CMK (cell line): ENCODE measurements at regions not wholly inside any gene's neighbourhood (a gene's known extent, or its start where the extent isn't known, plus 50 kb on each side); places are given as distances from the start of the nearest gene placed in this dataset.
A peak's percentile ranks its signal among the peaks of the same experiment; 100 is the strongest.
"Not testable (repeated sequence)": the region's sequence is repeated elsewhere in the genome, so short reads cannot be mapped to it uniquely, and the experiment has no call there.

Experiments used
- DNase-seq: peaks from one replicate; pipeline ENCODE4 v3.0.0-alpha.2; 2010; ENCODE audit warnings: low read depth

DNA sequence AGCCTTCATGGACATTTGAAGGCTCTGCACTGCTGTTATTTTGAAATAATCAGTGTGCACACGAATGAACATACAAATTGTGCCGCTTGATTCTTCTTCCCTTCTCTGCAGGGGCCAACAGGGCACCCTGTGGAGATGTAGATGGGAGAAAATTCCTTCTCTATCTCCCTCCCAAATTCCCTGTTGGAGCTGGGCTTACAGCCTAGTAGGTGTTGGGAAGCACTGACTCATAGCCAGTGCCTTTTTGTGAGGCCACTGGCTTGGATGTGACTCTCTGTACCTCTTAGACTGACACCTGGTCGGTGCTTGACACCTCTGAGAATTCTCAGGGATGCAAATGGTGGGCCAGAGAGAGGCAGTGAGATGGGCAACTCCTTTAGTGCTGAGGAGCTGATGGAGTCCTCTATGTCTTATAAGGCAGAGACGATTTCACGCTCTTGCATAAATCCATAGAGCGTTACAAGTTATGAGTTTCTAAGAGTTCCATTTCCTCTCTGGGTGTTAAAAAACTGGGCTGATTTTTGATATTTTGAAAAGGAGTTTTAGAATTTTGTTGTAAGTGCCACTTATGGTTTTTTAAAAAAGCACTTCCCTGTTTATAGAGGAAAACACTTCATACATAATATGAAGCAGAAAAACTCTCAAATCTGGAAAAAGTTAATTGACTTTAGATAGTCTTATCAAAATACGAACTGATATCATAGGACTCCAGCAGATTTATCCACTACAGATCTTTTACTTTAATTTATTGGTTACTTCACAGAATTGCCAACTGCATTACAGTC is 89.8 kb upstream of the MAP3K7 start:
- DNase-seq: no peak

DNA sequence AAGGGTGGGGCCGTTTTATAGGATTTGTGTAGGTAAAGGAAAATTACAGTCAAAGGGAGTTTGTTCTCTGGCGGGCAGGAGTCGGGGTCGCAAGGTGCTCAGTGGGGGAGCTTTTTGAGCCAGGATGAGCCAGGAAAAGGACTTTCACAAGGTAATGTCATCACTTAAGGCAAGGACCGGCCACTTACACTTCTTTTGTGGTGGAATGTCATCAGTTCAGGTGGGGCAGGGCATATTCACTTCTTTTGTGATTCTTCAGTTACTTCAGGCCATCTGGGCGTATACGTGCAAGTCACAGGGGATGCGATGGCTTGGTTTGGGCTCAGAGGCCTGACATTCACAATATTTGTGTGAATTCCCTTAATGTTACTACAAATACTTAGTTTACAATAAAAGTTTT is 88.2 kb upstream of the MAP3K7 start:
- not testable (repeated sequence) for DNase-seq

DNA sequence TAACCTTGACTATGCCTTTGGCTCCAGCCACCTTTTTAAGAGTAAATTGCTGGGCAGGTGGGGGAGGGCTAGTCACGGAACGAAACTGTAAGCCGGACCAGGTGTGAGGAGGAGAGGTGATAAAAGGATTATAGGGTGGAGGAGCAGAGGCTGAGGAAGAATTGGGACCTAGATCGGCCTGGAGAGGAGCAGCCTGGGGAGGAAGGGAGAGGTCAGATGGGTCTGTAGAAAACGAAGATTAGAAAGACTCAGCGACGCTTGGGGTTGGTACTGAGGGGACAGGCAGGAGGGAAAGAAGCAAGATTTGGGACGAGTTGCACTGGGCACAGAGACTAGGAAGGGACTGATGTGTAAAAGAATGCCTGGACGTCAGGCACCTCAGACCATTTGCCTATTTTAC is 87.2 kb upstream of the MAP3K7 start:
- DNase-seq: not testable (repeated sequence)

DNA sequence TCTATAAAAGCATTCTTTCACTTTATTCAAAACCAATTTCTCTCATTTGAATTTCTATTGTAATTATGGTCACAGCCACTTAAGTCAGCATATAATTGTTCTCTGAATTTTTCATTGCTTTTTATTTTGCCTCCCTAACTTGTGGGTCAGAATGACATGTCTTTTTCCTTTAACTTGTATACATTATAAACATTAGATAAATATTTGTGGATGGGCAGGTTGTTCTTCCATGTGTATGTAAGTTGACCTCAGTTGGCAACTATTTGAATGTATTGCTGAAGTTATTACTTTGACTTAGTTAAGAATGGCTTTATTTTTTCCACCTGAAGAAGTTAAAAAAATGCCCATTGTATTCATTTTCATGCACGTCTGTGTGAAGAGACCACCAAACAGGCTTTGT is 83.0 kb upstream of the MAP3K7 start:
- DNase-seq: no peak

DNA sequence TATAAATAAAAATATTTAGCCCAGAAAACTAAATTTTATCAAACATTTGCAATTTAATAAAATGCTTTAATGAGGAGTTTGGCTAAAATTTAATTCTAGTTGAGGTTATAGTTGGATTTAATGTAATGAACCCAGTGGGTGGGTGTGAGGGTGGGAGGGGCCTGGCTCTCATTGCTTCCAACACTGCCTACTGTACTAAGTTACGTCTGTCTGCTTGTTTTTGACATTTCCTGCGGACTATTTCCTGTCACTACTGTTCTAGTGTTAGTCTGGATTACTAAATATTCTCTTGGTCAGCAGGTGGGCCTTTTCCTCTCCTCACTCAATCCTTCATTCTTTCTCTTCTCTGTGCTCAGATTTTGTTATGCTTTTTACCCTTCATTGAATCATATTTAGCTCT is 82.5 kb upstream of the MAP3K7 start:
- no peak for DNase-seq

DNA sequence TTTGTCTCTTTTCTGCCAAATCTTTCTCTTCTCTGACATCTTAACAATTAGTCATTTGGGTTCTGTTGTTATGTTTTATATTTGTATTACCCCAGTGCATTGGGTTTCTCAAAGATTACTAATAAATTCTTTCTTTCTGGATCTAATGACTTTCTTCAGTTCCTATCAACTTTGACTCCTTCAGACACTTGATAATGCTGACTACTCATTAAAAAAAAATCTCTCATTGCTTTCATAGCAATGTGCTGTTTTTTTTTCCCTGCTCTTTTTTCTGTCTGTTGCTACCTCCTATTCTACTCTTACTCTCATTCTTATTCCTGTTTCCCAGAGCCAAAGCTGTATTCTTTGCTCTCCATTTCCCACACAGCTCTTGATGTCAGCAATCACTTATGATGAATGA is 81.3 kb upstream of the MAP3K7 start:
- DNase-seq: no peak

DNA sequence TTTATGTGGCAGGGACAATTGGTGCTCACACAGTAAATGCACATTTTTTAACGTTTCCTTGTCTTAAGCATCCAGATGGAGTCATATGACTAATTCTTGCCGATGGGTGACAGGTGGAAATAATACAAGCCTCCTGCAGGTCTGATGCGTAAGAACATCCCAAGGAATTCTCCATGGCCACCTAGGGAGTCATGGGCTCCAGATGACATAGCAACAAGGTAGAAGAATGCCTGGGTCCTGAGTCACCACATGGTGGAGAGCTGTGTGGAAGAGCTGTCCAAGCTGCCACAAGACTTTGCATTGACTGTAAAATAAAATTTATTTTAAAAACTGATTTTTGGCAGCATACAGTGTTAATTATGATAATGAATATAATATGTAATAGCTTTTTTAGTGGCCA is 77.0 kb upstream of the MAP3K7 start:
- no peak for DNase-seq

DNA sequence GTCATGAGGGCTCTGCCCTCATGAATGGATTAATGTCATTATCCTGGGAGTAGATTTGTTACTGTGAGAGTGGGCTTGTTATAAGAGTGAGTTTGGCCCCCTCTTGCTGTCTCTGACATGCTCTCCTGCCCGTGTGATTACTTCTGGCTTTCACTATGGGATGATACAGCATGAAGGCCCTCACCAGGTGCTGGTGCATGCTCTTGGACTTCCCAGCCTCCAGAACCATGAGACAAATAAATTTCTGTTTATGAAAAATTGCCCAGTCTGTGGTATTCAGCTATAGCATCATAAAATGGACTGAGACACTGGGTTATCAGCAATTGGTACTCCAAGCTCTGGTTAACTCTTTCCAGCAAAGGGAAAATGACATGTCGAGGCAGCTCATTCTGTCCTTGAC is 76.2 kb upstream of the MAP3K7 start:
- no peak for DNase-seq

DNA sequence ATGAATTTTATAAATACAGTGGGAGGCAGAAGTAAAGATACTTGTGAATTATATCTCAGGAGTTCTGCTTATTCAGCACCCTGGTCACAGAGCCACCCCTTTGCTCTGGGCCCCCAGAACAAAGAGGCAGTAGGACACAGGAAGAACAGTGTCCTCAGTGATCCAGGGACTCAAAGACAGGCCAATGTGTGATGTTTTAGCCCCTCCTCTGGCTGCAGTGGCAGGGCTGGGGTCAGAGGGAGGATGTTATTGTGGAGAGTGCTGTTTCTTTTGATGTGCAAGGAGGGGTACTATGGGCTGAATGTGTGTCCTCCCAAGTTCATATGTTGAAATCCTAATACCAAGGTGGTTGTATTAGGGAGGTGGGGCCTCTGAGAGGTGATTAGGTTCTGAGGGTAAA is 74.1 kb upstream of the MAP3K7 start:
- DNase-seq: no peak

DNA sequence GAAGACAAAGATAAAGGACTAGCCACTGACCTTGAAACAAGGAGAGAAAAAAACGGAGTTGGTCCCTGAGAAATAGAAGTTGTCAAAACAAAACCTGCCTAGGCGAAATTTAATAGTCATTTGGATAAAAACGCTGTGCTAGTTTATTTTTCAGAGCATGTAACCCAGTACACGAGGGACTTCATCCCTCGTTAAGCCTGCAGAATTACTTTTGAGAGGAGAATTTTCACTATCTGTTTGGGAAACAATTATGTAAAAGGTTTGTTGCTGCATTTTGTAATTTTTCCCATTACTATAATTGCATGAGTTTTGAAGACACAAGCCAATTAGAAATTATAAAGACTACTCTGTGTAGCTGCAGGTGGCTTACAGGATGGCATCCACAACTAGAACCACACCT is 71.6 kb upstream of the MAP3K7 start:
- no peak for DNase-seq

DNA sequence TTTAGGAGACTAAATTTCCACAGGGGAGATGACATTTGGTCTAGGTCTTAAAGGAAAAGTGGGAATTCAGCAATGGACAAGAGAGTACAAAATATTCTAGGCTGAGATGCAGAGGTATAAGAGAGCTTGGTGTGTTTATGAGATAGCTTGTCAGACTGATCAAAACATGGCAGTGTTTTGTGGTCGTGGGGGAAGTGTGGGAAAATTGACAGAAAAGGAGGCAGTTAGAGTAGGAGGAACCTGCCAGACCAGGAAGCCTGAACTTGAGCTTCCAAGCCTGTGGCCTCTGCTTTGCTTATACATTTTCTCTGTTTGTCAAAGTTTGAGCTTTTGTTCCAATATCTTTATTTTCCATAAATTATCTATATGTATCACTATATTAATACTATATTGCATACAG is 69.5 kb upstream of the MAP3K7 start:
- peak; percentile 17 for DNase-seq

DNA sequence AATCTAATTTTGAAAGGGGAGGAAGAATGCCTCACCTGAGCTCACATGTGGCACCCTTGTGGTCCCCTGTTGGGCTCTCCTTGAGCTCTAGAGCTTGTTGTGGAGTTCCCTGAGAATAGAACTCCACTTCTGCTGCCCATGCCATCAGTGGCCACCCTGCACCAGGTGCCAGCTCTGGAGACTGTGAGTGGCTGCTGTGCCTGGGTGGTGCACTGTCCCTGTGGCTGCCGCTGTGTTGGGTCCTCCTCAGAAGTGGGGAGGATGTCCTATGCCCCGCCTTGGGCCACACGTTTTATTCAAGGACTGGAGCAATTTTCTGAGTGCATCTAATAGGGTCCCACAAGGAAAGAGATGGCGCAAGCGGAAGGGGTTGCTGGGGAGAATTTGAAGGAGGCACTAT is 67.9 kb upstream of the MAP3K7 start:
- no peak for DNase-seq

DNA sequence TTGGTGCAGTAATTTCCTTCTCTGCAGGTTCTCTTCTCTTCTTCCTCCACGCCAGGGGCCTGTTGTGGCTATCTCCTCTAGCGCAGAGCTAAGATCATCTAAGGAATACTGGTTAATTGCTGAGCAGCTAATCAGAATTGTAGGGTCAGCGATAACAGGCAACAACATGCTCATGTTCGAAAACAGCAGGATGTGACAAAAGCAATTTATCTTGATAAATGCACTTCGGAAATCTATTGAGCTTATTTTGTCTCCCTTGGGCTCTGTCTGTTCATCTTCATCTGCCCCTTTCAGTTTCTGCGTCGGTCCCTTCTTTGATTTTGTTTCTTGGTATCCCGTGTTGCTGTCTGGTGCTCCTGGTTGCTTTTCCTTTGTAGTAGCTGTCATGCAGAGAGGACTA is 67.3 kb upstream of the MAP3K7 start:
- DNase-seq: no peak

DNA sequence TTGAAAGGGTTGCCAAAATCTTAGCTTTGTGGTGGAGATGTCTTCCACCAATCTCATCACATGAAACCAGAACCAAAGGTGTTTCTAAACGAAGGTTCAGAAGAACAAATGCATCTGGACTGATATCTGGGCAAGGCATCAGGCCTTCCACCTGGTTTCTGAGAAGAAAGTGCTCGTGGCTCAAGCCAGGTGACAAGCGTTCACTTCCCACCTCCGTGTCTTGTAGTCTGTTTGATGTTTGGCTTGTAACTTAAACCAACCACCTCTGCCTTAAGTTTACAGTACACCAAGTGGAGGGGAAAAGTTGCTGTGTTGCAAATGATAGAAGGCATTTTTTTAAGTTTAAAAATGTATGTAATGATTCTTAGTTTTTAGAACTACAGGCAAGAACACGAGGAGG is 66.9 kb upstream of the MAP3K7 start:
- no peak for DNase-seq

DNA sequence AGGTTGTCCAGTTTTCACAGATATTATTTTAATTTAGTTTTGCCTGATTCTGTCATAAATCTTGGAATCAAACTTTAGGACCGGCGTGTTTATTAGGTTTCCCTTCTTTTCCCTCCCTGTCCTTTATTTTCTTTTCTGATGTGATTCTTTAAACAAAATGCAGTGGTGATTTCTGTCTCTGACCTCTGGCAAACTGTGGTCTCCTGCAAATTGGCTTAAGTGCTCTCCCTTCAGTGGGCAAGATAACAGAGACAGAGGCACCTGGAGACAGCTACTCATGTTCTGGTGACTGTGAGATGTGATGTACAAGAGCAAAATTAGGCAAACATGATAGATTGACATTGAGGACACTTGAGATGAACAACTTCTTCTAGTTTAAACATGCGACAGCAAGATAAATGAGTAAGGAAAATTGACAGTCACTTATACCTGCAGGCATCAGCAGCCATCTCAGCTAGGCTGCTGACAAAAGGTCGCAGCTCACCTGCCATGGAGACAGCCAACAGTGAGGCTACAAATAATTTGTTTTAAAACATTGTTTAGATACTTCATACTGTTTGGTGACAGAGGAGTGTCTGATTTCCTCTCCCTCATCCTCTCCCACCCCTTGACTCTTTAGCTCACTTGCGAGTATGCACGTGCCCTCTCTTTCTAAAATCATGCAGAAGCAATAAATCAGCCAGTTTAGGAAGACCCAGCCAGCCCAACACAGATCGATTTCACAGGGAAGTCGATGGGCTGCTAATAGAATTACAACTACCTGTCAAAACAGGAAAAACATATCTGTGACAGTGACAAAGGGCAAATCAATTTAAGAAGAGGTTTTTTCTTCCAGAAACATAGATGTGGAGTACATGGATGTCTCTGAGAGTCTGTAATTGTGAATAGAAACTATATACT is 63.4 kb upstream of the MAP3K7 start:
- DNase-seq: no peak

DNA sequence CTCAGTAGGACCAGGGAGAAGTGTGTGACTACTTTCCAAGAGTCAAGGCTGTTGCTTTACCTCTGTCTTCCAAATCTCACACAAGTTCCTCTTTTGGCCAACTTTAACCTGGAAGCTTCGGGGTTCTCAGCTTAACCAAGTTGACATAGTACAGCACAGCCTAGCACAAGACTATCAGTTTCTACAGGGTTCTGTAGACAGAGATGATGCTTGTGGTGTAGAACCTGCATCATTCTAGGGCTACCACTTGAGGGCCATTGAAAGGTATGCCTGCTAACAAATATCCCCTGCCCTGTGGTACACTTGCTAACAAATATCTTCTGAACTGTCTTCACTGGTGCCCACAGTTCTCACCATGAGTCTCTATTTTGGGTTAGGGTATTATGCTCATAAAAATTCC is 62.0 kb upstream of the MAP3K7 start:
- no peak for DNase-seq

DNA sequence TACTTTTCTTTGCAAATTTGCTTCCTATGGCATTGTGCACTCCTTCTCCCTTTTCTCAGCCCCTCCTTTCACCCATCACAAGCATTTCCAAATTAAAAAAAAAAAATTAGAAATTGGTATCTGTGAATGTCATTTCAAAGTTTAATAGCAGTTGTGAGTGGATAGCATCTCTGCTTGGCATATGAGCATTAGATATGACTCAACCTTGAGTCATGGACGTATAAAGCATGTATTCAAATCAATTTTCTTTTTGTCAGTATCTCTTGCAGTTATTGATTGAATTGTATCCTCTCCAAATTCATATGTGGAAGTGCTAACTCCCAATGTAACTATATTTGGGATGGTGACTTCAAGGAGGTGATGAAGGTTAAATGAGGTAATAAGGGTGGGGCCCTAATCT is 60.1 kb upstream of the MAP3K7 start:
- DNase-seq: no peak

DNA sequence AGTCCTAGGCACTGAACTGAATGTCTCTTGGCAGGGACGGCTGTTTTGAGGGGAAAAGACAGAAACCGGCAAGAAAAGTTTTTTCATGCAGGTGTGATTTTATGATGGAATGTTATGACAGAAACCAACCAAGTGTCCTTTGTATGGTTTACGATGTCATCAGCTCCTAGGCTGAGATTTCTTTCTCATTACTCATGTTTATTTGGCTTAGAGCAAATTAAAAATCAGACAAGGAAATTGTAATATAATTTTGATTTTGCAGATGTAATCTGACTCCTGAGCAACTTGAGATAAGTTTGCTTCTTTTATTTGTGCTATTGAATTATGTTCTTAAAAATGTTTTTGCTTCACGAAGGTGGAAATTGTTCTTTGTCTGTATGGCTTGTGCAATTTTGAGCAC is 58.8 kb upstream of the MAP3K7 start:
- no peak for DNase-seq

DNA sequence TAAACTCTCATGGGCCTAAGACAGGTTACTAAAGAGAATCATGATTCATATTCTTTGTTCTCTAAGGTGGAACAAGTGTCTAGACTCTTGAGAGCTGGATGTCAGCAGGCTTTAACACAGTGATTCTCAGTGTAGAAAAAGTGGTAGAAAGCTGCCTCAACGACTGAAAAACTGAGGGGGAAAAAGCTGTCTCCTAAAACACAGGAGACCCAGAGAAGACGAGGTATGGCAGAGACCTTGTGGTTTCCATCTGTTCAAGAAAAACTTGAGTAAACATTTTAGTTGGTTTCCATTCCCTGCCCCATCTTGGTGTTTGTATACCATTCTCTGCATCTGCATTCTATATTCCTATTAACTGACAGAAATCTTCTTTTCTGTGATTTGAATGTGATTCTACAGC is 57.6 kb upstream of the MAP3K7 start:
- no peak for DNase-seq

DNA sequence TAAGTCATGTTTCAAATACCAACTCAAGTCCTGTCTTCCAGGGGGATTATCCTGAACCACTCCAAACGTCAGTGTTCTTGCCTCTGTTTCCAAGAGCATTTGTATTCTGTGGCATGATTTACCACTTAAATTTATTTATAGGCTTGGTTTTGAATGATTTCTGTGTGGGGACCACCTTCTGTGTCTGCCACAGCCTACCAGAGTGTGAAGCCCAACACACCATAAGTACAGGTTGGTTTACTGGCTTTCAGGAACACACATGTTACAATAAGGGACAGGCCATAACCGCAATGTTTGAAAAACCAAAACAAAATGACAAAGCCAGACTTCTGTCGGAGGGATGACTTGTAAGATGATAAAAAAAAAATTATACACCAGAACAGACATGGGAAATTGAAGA is 56.5 kb upstream of the MAP3K7 start:
- DNase-seq: no peak

DNA sequence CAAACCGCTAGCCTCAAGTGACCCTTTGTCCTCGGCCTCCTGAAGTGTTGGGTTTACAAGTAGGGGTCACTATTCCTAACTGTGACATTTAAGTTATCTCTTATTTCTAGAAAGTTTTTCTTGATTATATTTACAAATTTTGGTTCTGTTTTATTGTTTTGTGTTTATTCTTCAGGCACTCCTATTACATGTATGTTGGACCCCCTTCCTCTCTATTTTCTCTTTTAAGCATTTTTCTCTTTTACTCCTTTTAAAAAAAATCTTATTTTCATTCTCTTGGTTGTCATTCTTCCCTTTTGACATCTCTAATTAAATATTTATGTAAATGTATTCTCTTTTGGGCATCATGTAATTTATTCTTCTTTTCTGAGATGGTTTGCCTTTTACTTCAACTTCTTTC is 50.4 kb upstream of the MAP3K7 start:
- no peak for DNase-seq
